ENCODE measurements at regions not wholly inside any gene's neighbourhood (a gene's known extent, or its start where the extent isn't known, plus 50 kb on each side); places are given as distances from the start of the nearest gene placed in this dataset.

DNA sequence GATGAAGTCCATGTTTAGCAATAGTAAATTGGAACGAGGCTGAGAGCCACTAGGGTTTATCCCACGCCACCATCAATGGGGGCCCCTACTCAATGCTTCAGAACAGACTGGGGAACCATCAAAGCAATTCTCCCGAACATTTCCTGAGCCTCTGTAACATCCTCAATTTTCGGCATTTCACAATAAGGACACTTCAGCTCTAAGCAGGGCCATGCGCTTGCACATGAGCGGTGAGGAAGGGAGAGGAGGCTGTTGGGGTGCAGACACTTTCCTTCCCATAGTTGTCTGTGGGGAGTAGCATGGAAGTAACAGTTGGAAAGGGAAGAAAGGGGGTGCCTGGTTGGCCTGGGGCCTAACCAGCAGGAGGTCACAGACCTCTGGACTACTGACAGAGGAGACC, 129.9 kb upstream of the PRMT8 start:
- TF ChIP-seq EZH2 (IDR thresholded peaks at IDR 0.05; ENCODE audit: borderline replicate concordance): no peak
- TF ChIP-seq, protein P1, sequence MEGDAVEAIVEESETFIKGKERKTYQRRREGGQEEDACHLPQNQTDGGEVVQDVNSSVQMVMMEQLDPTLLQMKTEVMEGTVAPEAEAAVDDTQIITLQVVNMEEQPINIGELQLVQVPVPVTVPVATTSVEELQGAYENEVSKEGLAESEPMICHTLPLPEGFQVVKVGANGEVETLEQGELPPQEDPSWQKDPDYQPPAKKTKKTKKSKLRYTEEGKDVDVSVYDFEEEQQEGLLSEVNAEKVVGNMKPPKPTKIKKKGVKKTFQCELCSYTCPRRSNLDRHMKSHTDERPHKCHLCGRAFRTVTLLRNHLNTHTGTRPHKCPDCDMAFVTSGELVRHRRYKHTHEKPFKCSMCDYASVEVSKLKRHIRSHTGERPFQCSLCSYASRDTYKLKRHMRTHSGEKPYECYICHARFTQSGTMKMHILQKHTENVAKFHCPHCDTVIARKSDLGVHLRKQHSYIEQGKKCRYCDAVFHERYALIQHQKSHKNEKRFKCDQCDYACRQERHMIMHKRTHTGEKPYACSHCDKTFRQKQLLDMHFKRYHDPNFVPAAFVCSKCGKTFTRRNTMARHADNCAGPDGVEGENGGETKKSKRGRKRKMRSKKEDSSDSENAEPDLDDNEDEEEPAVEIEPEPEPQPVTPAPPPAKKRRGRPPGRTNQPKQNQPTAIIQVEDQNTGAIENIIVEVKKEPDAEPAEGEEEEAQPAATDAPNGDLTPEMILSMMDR (IDR thresholded peaks at IDR 0.05; ENCODE audit: poor library complexity): no peak

Measured in hepatocyte (in vitro differentiated cells).